Left colon (tissue), 2 donors: ENCODE measurements at regions not wholly inside any gene's neighbourhood (a gene's known extent, or its start where the extent isn't known, plus 50 kb on each side); places are given as distances from the start of the nearest gene placed in this dataset.
"Not testable (repeated sequence)": the region's sequence is repeated elsewhere in the genome, so short reads cannot be mapped to it uniquely, and the experiment has no call there.

Source experiments
- ATAC-seq: fragments of 200-7000 bp; cut with Tn5 transposase; one replicate; pipeline ENCODE4 v1.9.1; 2020; ENCODE audit warnings: mild to moderate bottlenecking, moderate library complexity
- DNase-seq, 2 donors: peaks; one replicate each; pipeline ENCODE4 v3.0.0-alpha.2; 2020
- intact Hi-C, 2 donors: fragments of 100-400 bp; cut with DNase I in 1 of 2; cut with micrococcal nuclease in 1 of 2; formaldehyde crosslinking; loops; one replicate each; pipeline versions ENCODE4 v1.11.2 to v1.14.0; 2022; cut with DNase I, micrococcal nuclease
- donor health status: DM: no; HTN: no; CAD: no.
- donor health status: DM: yes; HTN: yes; CAD: no.

DNA sequence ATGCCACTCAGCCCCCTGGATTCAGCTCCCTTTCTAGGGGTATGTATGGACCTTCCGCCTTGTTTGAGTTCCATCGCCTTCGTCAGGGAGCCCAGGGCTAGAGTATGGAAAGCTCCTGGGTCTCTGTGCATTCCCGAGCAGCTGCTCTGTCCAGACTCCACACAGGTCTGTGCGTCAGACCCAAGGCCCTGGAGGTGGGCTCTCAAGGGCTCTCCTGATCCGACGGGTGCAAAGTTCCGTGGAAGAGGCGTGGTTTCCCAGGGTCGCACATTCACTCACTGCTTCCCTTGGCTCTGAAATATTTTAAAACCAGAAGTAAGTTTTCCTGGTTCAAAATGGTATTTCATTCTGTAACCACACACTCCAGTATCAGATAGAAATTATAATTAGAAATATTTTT is 863.2 kb downstream of the TRIML1 start:
- DNase-seq, result no peak
- intact Hi-C loops, result no loop called here
- ATAC-seq, result no peak

- ATAC-seq, DNase-seq, intact Hi-C loops: not testable (repeated sequence)
These were observed 871.4 kb downstream of the TRIML1 start for GRCh38 chr4:189010452-189011217.

GRCh38 chr4:189021831-189022230 is 882.6 kb downstream of the TRIML1 start:
- DNase-seq (no peak), ATAC-seq (no peak)
- intact Hi-C loops, result no loop called here

DNA sequence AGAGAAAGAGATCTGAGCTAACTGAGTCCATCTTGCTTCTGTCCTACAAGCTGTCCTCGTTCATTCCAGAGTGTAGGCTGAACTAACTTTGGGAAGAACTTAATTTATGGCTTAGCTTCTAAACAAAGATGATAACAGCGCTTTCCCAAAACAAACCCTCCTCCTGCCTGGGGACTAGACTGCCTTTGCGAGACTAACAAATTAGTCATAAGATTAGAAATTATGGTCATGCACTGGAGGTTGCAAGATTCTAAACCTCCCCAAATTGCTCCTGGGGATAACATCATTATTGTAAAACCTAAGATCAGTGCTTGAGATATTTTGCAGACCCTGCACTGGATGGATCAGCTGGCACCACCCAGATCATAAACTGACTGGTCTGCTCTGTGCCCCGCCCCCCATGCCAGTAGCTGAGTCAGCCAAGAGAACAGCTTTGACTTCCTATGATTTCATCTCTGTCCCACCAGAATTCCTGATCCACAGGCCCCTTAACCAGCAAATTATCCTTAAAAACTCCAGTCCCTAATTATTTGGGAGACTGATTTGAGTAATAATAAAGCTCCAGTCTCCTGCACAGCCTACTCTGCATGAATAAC is 883.3 kb downstream of the TRIML1 start:
- no peak for DNase-seq
- intact Hi-C loops, result no loop called here
- no peak for ATAC-seq

GRCh38 chr4:189029976-189030504 is 890.8 kb downstream of the TRIML1 start:
- no peak for ATAC-seq
- intact Hi-C loops, result no loop called here
- no peak for DNase-seq

DNA sequence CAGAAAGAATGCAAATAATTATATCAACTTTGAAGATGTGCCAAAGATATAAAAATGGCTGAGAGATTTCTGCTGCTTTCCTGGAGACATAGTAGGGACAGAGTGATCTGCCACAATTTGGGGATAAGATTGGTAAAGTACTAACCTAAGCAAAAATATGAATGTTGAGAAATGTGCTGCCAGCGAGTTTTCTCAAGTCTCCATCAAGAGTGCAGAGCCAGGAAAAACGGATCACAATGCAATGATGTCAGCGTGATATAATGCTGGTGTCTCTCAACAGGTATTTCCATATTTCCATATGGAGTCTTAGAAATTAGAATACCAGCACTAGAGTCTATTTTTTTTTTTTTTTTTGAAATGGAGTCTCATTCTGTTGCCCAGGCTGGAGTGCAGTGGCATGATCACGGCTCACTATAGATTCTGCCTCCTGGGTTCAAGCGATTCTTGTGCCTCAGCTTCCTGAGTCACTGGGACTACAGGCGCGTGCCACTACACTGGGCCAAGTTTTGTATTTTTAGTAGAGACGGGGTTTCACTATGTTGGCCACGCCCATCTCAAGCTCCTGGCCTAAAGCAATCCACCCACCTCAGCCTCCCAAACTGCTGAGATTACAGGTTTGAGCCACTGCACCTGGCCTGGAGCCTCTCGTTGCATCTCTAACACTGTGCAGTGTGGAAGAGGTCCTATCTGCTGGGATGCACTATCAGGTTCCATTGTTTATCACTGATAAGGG is 893.5 kb downstream of the TRIML1 start:
- intact Hi-C loops, result no loop called here
- ATAC-seq (no peak), DNase-seq (no peak)

- DNase-seq (no peak), ATAC-seq (no peak)
- intact Hi-C loops, result no loop called here
These were observed 894.6 kb downstream of the TRIML1 start for GRCh38 chr4:189033801-189034347.

- intact Hi-C loops, result no loop called here
- DNase-seq, result no peak
- ATAC-seq, result no peak
These were observed 895.9 kb downstream of the TRIML1 start for GRCh38 chr4:189035091-189035490.

DNA sequence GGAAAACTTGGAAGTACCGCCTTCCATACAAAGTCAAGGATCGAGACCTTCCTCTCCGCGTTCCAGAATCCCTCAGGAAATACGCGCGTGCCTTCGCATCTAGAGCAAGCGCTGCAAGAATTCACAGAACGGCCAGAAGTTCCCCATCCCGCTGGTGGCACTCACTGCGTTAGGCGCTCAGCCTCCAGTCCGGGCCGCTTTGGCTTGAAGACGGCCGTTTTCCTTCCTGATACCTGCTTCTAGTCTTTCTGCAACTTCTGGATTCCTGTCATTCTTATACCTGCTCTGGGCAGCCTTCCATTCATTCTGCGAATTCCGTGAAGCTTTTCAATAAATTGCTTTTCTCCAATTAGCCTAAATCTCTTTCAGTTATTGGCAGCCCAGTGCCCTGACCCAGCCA is 896.4 kb downstream of the TRIML1 start:
- DNase-seq, result no peak
- ATAC-seq, result no peak
- intact Hi-C loops, result no loop called here

DNA sequence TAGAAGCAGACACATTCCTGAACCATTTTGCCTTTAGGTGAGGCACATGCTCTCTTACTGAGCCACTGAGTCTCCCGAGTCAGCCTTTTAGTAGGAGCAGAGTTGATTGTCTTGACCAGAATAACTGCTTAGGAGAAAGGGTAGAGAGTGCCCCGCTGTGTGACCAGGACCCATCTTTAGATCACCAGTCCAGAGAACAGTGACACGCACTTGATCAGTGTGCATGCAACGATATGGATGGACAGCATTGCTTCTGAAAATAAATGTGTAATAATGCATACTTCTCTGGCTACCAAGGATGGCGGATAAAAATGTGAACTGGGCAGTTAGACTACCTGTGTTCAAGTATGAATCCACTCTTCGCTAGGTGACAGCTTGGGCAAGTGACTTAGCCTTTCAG is 897.7 kb downstream of the TRIML1 start:
- intact Hi-C loops, result no loop called here
- DNase-seq (no peak), ATAC-seq (no peak)

GRCh38 chr4:189046642-189047041 is 894.0 kb upstream of the FRG1 start:
- DNase-seq (no peak), ATAC-seq (no peak)
- intact Hi-C loops, result no loop called here

- no peak for DNase-seq
- intact Hi-C loops, result no loop called here
- ATAC-seq, result no peak
These were observed 892.6 kb upstream of the FRG1 start for GRCh38 chr4:189048119-189048518.

DNA sequence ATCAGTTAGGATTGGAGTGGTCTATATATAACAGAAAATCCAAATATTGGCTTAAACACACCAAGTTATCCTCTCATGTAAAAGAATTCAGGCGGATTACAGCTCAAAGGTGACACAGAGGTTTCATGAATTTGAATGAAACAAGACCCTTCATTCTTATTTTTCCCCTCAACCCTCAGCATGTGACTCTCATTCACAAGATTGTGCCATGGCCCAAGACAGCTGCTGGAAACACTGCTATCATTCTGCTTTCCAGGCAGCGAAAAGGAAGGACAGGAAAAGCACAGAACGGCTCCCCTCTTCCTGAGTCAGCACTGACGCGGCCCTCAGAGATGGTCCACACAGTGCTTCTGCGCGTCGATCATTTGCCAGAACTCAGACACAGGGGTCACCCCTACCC is 891.0 kb upstream of the FRG1 start:
- ATAC-seq (no peak), DNase-seq (no peak)
- intact Hi-C loops, result no loop called here

DNA sequence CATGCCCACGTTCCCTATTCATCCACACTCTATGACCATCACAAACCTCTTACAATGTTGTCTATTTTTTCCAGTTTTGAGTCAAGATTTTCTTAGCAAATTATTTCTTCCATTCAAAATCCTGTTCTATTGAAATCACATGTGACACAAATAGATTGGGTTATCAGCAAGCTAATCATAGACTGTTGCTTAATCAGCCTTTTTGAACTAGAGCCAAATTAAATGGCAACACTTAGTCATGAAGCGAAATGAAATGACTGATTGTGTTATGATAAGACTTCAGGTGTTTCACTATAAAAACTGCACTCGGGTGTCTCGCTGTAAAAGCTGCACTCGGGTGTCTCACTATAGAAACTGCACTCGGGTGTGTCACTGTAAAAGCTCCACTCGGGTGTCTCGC is 890.0 kb upstream of the FRG1 start:
- no peak for ATAC-seq
- no peak for DNase-seq
- intact Hi-C loops, result no loop called here

GRCh38 chr4:189053621-189054020 is 887.1 kb upstream of the FRG1 start:
- no peak for ATAC-seq
- DNase-seq, result no peak
- intact Hi-C loops, result no loop called here

DNA sequence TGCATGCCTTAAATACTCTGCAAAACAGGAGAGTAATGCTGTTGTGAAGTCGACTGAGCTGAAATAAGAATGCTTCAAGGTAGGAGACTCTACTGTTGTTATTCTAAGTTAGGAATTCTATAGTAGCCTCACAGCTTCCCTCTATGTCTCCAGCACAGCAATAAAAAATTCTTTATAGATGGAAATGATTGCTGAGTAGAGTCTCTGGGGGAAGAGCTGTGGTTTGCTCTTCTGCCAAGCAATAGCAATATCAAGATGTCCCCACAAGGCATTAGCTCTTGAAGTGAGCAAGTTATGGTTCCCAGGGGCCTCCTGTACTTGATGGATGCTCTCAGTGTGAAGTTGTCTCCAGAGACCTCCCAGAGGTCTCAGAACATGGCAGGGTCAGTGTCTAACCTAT is 880.6 kb upstream of the FRG1 start:
- ATAC-seq, result no peak
- intact Hi-C loops, result no loop called here
- no peak for DNase-seq

- no peak for ATAC-seq
- no peak for DNase-seq
- intact Hi-C loops, result no loop called here
These were observed 878.4 kb upstream of the FRG1 start for GRCh38 chr4:189062047-189062820.

- intact Hi-C loops, result no loop called here
- ATAC-seq, result no peak
- DNase-seq, result no peak
These were observed 870.9 kb upstream of the FRG1 start for GRCh38 chr4:189069772-189070171.

DNA sequence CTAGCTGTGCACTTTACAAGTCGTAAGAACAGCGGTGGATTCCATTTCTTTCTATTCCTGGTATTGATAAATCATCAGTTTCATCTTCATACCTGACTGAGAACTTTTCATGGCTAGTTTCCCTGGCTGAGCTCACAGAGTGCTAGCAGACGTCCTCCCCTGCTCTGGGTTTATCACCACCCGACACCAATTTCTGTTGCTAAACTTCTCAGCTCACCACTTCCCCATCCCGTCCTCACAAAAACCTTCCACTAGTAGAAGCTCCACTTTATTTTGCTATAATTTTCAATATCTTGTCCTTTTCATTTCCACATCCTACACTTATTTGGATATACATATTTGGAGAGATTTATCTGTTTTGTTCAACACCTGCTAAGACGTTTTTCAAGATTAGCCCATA is 869.4 kb upstream of the FRG1 start:
- DNase-seq (no peak), ATAC-seq (no peak)
- intact Hi-C loops, result no loop called here
